K562 (cell line): ENCODE measurements at regions not wholly inside any gene's neighbourhood (a gene's known extent, or its start where the extent isn't known, plus 50 kb on each side); places are given as distances from the start of the nearest gene placed in this dataset.

Experiments
- ATAC-seq: fragments of 200-7000 bp; cut with Tn5 transposase; 3 replicates; pipeline ENCODE4 v1.9.1; 2020; ENCODE audit warnings: moderate library complexity
- BruUV-seq: library from RNA; stranded (reverse); fragments of 400-500 nt; replicated peaks from 2 replicates; lab custom pipeline; 2021; lab: Mats Ljungman, UMichigan
- CTCF ChIA-PET: fragments of 300-600 bp; formaldehyde crosslinking; extraction: SDS; loops from one replicate; lab custom pipeline; 2021; ENCODE audit warnings: low intra/inter-chr PET ratio; lab: Yijun Ruan, JAX
- POLR2A ChIA-PET: fragments of 300-600, 350-650 bp; sonication (Branson Sonifier 250); formaldehyde crosslinking; extraction: SDS; loops from one replicate; lab custom pipeline; 2021; ENCODE audit warnings: antibody characterized with exemption, inconsistent platforms; lab: Yijun Ruan, JAX
- DNase-seq, 4 experiments: peaks; one replicate each; pipeline versions ENCODE4 v3.0.0 to v3.0.0-alpha.2; 2011 to 2018; ENCODE audit warnings: low spot score in 3 of 4, mixed read lengths in 3 of 4; ENCODE audit errors: extremely low read depth in 1 of 4
- FAIRE-seq: peaks from 2 replicates; lab custom pipeline; 2011; peaks lifted over from hg19 to GRCh38; lab: Jason Lieb, UNC
- H2AFZ ChIP-seq: 2 replicates; pipeline ENCODE4 v1.6.0; 2011; ENCODE audit warnings: low read depth, low read length, control low read depth, inconsistent platforms
- H3K27ac ChIP-seq: fragments of 200-600 bp; 3 replicates; pipeline ENCODE4 v1.8.0; 2011; ENCODE audit warnings: low read depth, mild to moderate bottlenecking, control low read depth, inconsistent platforms, low read length, moderate library complexity, mixed read lengths; ENCODE audit errors: extremely low read depth
- H3K27me3 ChIP-seq, 2 experiments: fragments of 300-600 bp in 1 of 2; 2 replicates in 1 of 2; 3 replicates in 1 of 2; pipeline versions ENCODE4 v1.6.0 to v1.8.0; 2011; ENCODE audit warnings: inconsistent platforms in 2 of 2, low read length in 2 of 2, mild to moderate bottlenecking in 1 of 2, mixed read lengths in 1 of 2, moderate library complexity in 1 of 2; ENCODE audit not compliant: control insufficient read depth in 2 of 2, insufficient read depth in 2 of 2
- H3K36me3 ChIP-seq: fragments of 300-600 bp; 3 replicates; pipeline ENCODE4 v1.8.0; 2011; ENCODE audit warnings: mild to moderate bottlenecking, low read length, inconsistent platforms; ENCODE audit not compliant: control insufficient read depth, insufficient read depth
- H3K4me1 ChIP-seq, 2 experiments: fragments of 200-600 bp in 1 of 2; replicated peaks in 1 of 2; 2 replicates in 1 of 2; 3 replicates in 1 of 2; pipeline versions ENCODE4 v1.5.1 to v1.8.0; 2011; ENCODE audit warnings: inconsistent platforms in 2 of 2, low read length in 2 of 2, mild to moderate bottlenecking in 1 of 2, mixed read lengths in 1 of 2, moderate library complexity in 1 of 2; ENCODE audit not compliant: control insufficient read depth in 2 of 2, insufficient read depth in 2 of 2
- H3K4me2 ChIP-seq: 2 replicates; pipeline ENCODE4 v1.6.1; 2011; ENCODE audit warnings: low read length, control low read depth, inconsistent platforms, mixed read lengths; ENCODE audit not compliant: insufficient read depth
- H3K4me3 ChIP-seq: fragments of 200-600 bp; sonication (generic), shearing (Covaris generic); 2 replicates; pipeline ENCODE4 v1.5.1; 2016; ENCODE audit warnings: control low read depth, inconsistent platforms
- H3K79me2 ChIP-seq: fragments of 200-600 bp; 3 replicates; pipeline ENCODE4 v1.8.0; 2011; ENCODE audit warnings: low read length, inconsistent platforms; ENCODE audit not compliant: control insufficient read depth, insufficient read depth
- H3K9ac ChIP-seq, 2 experiments: 2 replicates each; pipeline versions ENCODE4 v1.6.0 to v1.6.1; 2011; ENCODE audit warnings: low read depth in 2 of 2, low read length in 2 of 2, control low read depth in 1 of 2, inconsistent platforms in 1 of 2, mild to moderate bottlenecking in 1 of 2, mixed read lengths in 1 of 2; ENCODE audit not compliant: insufficient read depth in 1 of 2
- H3K9me1 ChIP-seq: one replicate; pipeline ENCODE4 v1.6.0; 2011; ENCODE audit warnings: inconsistent platforms, mild to moderate bottlenecking, low read length, moderate library complexity; ENCODE audit not compliant: control insufficient read depth, insufficient read depth
- H3K9me3 ChIP-seq: replicated peaks from 2 replicates; pipeline ENCODE4 v1.5.1; 2011; ENCODE audit warnings: low read depth, low read length, inconsistent platforms; ENCODE audit not compliant: control insufficient read depth, insufficient read depth
- H4K20me1 ChIP-seq: replicated peaks from 2 replicates; pipeline ENCODE4 v1.6.1; 2011; ENCODE audit warnings: low read length, inconsistent platforms, mixed read lengths; ENCODE audit not compliant: control insufficient read depth, insufficient read depth
- CAMTA2 ChIP-seq: fragments of 250-450 bp; sonication (Bioruptor Pico); conservative IDR thresholded peaks from 2 replicates; pipeline ENCODE4 v1.5.1; 2022
- CBFA2T2 ChIP-seq: fragments of 450-650 bp; conservative IDR thresholded peaks from 2 replicates; pipeline ENCODE4 v1.6.1; 2017; ENCODE audit warnings: mild to moderate bottlenecking
- HNRNPH1 ChIP-seq: fragments of 200-400 bp; formaldehyde crosslinking; optimal IDR thresholded peaks from 2 replicates; pipeline ENCODE3; 2017; ENCODE audit warnings: low read depth, mild to moderate bottlenecking, low read length, moderate library complexity
- IRF9 ChIP-seq: fragments of 450-650 bp; IDR thresholded peaks from 2 replicates; pipeline ENCODE4 v1.6.1; 2016; ENCODE audit warnings: missing biosample characterization, missing genetic modification characterization
- NFATC3 ChIP-seq: fragments of 450-650 bp; IDR thresholded peaks from 2 replicates; pipeline ENCODE4 v1.6.1; 2017; ENCODE audit warnings: mild to moderate bottlenecking
- PHB ChIP-seq: fragments of 250-450 bp; sonication (Bioruptor Pico); IDR thresholded peaks from 2 replicates; pipeline ENCODE4 v1.5.0; 2021
- RBFOX2 ChIP-seq: fragments of 200-400 bp; formaldehyde crosslinking; IDR thresholded peaks from 2 replicates; pipeline ENCODE4 v1.6.1; 2017; ENCODE audit warnings: low read depth, mild to moderate bottlenecking, low read length, moderate library complexity
- RFX1 ChIP-seq: fragments of 450-650 bp; IDR thresholded peaks from 2 replicates; pipeline ENCODE4 v1.6.1; 2016; ENCODE audit warnings: mild to moderate bottlenecking, moderate library complexity
- SMARCA5 ChIP-seq: fragments of 450-650 bp; IDR thresholded peaks from 2 replicates; pipeline ENCODE4 v1.6.1; 2016
- ZNF324 ChIP-seq: fragments of 250-450 bp; sonication (Bioruptor Pico); IDR thresholded peaks from 2 replicates; pipeline ENCODE4 v1.4.0; 2020; ENCODE audit warnings: mild to moderate bottlenecking
- ZNF436 ChIP-seq: fragments of 250-450, 450-650 bp; sonication (Bioruptor Pico); formaldehyde crosslinking; IDR thresholded peaks from 2 replicates; pipeline ENCODE4 v1.7.0; 2020; ENCODE audit warnings: mild to moderate bottlenecking
- ZNF551 ChIP-seq: fragments of 250-450 bp; sonication (Bioruptor Pico); IDR thresholded peaks from 2 replicates; pipeline ENCODE4 v1.5.0; 2021; ENCODE audit warnings: mild to moderate bottlenecking, moderate library complexity
- ZNF589 ChIP-seq: fragments of 200-800 bp; sonication (Bioruptor generic); IDR thresholded peaks from 2 replicates; pipeline ENCODE4 v1.6.1; 2016; ENCODE audit warnings: low read depth, missing genetic modification characterization, missing compliant biosample characterization
- ZNF77 ChIP-seq: fragments of 250-450 bp; sonication (Bioruptor Pico); IDR thresholded peaks from 2 replicates; pipeline ENCODE4 v1.5.0; 2020
- WGBS: fragments of 100-300 bp; shearing (Covaris generic); methylation state at CpG from one replicate; pipeline ENCODE4 v1.1.6; 2016; ENCODE audit warnings: low coverage, mixed read lengths; ENCODE audit not compliant: insufficient coverage; ENCODE audit errors: missing lambda C conversion rate; 5-methylcytosine and 5-hydroxymethylcytosine counted together
- in situ Hi-C: fragments of 300-500 bp; cut with MboI; formaldehyde crosslinking; loops from 4 replicates; pipeline ENCODE4 v1.15.0; 2018; ENCODE audit warnings: inconsistent platforms, mixed read lengths
- intact Hi-C: fragments of 100-400 bp; cut with micrococcal nuclease; formaldehyde crosslinking; loops from 2 replicates; pipeline ENCODE4 v1.14.2; 2022
- TF ChIP-seq, protein P1 (sequence below): fragments of 250-450 bp; sonication (Bioruptor Pico); IDR thresholded peaks from 2 replicates; pipeline ENCODE4 v1.4.0; 2020; ENCODE audit warnings: mild to moderate bottlenecking
- TF ChIP-seq, protein P2 (sequence below): fragments of 250-450 bp; sonication (Bioruptor Pico); IDR thresholded peaks from 2 replicates; pipeline ENCODE4 v1.5.0; 2021

- no peak overlapping the region for H2AFZ ChIP-seq
- POLR2A ChIA-PET = no interaction called here
- FAIRE-seq = no peak
Measured at GRCh38 chr13:83953916-83954315, 71.6 kb upstream of the SLITRK1 start.

GRCh38 chr13:83950293-83950692, 68.0 kb upstream of the SLITRK1 start:
- H3K4me2 ChIP-seq = no peak overlapping the region
- FAIRE-seq (no peak), ATAC-seq (no peak), DNase-seq (no peak)
- H3K79me2 ChIP-seq = no peaks in the 10 kb centered on the region
- no peaks in the 10 kb centered on the region for H3K9me3 ChIP-seq
- H3K27ac ChIP-seq = no peak overlapping the region
- 0% methylated on average over 1 of the region's 1 CpG for WGBS
- in situ Hi-C loops = no loop called here
- no peaks in the 10 kb centered on the region for H3K36me3 ChIP-seq
- no peak overlapping the region for H2AFZ ChIP-seq
- H3K4me1 ChIP-seq = no peaks in the 10 kb centered on the region
- no peaks in the 10 kb centered on the region for H4K20me1 ChIP-seq
- no peaks in the 10 kb centered on the region for H3K9me1 ChIP-seq
- no peak for TF ChIP-seq PHB (CRISPR knock-in tag)
- TF ChIP-seq, protein P1, sequence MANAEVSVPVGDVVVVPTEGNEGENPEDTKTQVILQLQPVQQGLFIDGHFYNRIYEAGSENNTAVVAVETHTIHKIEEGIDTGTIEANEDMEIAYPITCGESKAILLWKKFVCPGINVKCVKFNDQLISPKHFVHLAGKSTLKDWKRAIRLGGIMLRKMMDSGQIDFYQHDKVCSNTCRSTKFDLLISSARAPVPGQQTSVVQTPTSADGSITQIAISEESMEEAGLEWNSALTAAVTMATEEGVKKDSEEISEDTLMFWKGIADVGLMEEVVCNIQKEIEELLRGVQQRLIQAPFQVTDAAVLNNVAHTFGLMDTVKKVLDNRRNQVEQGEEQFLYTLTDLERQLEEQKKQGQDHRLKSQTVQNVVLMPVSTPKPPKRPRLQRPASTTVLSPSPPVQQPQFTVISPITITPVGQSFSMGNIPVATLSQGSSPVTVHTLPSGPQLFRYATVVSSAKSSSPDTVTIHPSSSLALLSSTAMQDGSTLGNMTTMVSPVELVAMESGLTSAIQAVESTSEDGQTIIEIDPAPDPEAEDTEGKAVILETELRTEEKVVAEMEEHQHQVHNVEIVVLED (CRISPR knock-in tag) = no peak
- no peak for TF ChIP-seq ZNF589 (CRISPR knock-in tag)
- no peak for TF ChIP-seq CBFA2T2
- no peak for TF ChIP-seq IRF9
- no peak for TF ChIP-seq ZNF551 (CRISPR knock-in tag)
- no peak for TF ChIP-seq ZNF77 (CRISPR knock-in tag)
- no peak for TF ChIP-seq NFATC3
- TF ChIP-seq HNRNPH1 = no peak
- TF ChIP-seq SMARCA5 = no peak
- no peak for TF ChIP-seq RBFOX2
- TF ChIP-seq, all 486 proteins: peak for 0
- ChIA-PET CTCF (no interaction called here), POLR2A (no interaction called here)
- intact Hi-C loops = no loop called here
- no peaks in the 10 kb centered on the region for H3K27me3 ChIP-seq
- H3K9ac ChIP-seq = no peak overlapping the region
- no TSS peak for BruUV-seq
- no peak overlapping the region for H3K4me3 ChIP-seq

More at GRCh38 chr13:83953916-83954315, 71.6 kb upstream of the SLITRK1 start:
- intact Hi-C loops = no loop called here
- Histone ChIP-seq H4K20me1 (no peaks in the 10 kb centered on the region), H3K9me3 (no peaks in the 10 kb centered on the region), H3K9ac (no peak overlapping the region), H3K4me3 (no peak overlapping the region), H3K4me2 (no peak overlapping the region), H3K9me1 (no peaks in the 10 kb centered on the region), H3K4me1 (no peaks in the 10 kb centered on the region), H3K36me3 (no peaks in the 10 kb centered on the region), H3K27me3 (no peaks in the 10 kb centered on the region), H3K79me2 (no peaks in the 10 kb centered on the region), H3K27ac (no peak overlapping the region)
- no TSS peak for BruUV-seq
- no peak for DNase-seq
- in situ Hi-C loops = no loop called here
- no peak for TF ChIP-seq CAMTA2 (CRISPR knock-in tag)
- no peak for TF ChIP-seq ZNF324 (CRISPR knock-in tag)
- TF ChIP-seq, protein P2, sequence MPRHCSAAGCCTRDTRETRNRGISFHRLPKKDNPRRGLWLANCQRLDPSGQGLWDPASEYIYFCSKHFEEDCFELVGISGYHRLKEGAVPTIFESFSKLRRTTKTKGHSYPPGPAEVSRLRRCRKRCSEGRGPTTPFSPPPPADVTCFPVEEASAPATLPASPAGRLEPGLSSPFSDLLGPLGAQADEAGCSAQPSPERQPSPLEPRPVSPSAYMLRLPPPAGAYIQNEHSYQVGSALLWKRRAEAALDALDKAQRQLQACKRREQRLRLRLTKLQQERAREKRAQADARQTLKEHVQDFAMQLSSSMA (CRISPR knock-in tag) = no peak
- no peak for TF ChIP-seq RFX1
- TF ChIP-seq ZNF436 (CRISPR knock-in tag) = no peak
- CTCF ChIA-PET = no interaction called here
- 3% methylated on average over 2 of the region's 2 CpGs for WGBS
- no peak for ATAC-seq
